ENCODE measurements at regions not wholly inside any gene's neighbourhood (a gene's known extent, or its start where the extent isn't known, plus 50 kb on each side); places are given as distances from the start of the nearest gene placed in this dataset.
"Not testable (repeated sequence)": the region's sequence is repeated elsewhere in the genome, so short reads cannot be mapped to it uniquely, and the experiment has no call there.

DNA sequence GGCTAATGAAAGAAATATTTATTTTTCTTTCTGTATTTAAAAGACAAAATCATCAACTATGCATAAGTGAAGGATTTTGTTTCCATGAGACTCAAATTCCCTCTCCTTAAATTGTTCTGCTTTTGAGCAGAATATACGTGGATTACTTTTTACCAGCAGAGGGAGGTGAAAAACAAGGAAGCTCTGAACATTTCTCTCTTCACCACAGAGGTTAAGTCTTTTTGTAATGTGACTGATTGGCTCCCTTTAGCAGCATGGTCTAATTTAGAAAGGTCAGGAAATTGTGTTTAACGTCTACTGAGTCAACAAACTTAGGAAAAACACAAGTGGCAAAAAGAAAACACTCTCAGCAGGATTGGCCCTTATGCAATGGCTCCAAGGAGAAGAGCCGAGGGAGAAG lies 55.1 kb upstream of the F9 start:
- DNase-seq = no peak

DNA sequence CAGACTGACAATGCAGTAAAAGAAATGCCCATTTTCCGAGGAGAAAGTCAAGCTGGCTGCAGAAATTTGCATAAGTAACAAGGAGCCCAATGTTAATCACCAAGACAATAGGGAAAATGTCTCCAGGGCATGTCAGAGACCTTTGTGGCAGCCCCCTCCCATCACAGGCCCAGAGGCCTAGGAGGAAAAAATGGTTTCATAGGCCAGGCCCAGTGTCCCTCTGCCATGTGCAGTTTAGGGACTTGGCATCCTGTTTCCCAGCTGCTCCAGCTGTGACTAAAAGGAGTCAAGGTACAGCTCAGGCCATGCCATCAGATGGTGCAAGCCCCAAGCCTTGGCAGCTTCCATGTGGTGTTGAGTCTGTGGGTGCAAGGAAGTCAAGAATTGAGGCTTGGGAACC lies 68.6 kb upstream of the F9 start:
- not testable (repeated sequence) for DNase-seq

DNA sequence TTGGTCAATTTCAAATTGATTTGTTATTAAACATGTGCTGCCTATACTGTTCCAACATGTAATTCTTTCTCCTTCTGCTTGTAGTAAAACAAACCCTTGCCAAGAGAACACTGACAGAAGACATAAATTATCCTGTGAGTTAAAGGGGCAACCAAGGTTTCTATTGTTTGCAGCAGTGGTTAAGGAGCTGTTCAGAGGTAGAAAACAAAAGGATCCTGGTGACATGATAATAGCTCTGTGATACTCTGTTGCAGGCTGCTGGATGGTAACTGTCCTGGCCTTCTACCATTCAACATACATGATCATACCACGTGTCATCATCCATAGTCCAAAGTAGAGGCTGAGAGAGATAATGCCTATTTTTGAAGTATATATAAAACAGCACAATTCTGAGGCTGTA lies 75.8 kb upstream of the F9 start:
- DNase-seq = no peak

DNA sequence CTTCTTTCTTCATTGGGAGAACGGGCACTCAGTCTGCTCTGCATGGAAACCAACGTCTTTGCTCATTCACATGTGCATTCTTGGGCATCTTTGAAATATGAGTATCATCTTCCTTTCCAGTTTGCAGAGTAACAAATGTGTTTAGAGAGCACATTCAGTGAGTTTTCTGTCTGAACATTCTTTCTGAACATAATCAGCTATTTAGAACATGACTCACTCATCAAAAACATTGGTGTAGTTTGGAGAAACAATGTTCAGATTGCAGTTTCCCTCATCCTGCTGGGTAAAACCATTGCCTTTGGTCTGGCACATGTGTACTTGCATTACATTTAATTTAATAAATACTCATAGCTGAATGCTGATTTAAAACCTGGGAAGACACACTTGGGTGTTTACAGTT lies 81.5 kb upstream of the F9 start:
- DNase-seq = no peak

DNA sequence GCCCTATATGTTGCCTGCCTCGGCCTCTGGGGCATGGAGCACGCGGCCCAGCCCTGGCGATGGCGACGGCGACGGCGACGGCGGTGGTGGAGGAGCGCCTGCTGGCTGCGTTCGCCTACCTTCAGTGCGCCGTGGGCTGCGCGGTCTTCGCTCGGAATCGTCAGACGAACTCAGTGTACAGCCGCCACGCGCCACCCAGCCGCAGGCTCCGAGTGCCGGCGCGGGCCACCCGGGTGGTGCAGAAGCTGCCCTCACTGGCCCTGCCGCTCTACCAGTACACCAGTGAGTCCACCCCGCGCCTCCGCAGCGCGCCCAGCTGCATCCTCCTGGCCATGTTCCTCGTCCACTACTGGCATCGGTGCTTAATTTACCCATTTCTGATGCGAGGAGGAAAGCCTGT lies 83.7 kb upstream of the F9 start:
- DNase-seq = no peak

DNA sequence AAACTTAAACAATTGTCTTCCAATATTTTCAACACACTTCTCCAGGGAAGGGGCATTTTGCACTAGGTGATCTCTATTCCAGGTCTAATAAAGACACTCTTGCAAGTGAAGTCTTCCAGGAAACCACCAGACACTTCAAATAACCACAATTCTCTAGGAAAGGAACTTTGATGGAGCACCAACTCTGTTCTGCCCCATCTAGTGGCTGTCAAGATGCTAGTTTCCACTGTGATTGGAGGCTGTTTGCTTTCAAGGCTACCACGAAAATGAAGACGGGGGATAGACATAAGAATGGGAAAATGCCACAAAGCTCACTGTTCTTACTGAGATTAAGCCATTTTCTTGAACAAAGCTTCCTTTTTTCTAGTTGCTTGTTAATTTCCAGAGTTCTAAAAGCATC lies 100.6 kb upstream of the F9 start:
- DNase-seq = no peak

DNA sequence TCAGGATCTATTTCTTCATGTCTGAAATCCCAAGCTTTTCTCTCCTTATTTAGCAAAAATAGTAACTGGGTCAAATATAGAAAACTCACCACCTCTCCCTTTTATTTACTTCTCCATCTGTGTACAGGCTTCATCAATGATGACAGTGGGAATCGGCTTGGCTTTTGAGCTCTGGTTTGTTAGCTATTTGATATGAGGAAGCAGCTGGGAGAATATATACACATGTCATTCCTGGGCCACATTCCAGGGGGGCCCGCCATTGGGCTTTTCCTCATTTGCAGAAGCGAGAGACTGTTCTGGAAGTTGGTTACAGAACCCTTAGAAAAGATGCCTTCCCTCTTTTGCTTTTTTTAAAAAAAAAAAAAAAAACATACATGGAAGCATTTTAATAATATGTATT lies 107.4 kb upstream of the F9 start:
- no peak for DNase-seq

DNA sequence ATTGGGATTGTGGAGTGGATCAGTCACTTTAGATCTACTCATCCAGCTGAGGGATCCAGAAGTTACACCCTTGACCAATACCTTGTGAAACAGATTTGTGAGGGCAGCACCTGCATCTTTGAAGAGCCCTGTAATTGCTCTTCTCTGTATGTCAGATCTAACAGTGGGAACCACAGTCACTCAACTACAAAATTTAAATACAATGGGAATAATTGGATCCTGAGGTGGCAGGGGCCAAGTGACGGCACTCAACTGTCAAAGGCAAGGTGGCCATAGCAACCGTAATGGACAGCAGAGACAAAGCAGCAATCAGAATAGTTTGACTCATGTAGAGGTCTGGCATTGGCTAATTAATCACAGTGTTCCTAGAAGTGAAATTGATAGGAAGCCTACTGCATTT lies 132.3 kb upstream of the F9 start:
- DNase-seq = not testable (repeated sequence)

DNA sequence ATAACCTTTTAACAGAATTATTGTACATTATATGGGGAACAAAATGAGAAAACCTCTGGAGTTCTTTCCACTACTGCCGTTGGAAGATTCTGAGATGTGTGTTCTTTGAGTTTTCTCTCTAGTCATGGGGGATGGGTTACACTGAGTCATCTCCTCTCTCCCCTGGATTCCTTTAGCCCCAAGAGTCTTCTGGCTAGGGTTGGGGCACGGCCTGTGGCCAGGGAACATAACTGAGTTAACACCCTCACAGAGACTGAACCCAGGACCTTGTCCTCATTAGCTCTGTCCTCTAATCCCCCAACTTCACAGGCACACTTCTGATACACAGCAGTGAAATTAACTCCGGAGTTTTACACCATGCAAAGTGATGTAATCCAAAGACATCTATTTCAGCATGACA lies 142.3 kb upstream of the F9 start:
- no peak for DNase-seq

DNA sequence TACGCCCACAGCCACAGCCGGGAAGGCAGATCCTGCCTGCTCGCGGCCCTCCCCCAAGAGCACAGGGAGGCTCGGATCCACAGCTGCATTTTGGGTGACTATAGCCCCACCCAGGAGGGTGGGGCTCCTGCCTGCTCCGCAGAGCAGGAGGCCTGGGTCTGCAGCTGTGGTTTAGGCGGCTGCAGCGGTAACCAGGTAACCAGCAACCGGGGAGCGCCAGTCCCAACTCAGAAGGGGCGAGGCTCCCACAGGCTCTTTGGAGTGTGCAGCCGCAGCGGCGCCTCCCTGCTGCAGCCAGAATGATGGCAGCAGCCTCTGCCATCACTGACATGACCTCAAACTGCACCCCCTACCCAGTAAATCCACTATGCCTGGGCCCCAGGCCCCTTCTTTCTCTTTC lies 148.0 kb upstream of the F9 start:
- no peak for DNase-seq

DNA sequence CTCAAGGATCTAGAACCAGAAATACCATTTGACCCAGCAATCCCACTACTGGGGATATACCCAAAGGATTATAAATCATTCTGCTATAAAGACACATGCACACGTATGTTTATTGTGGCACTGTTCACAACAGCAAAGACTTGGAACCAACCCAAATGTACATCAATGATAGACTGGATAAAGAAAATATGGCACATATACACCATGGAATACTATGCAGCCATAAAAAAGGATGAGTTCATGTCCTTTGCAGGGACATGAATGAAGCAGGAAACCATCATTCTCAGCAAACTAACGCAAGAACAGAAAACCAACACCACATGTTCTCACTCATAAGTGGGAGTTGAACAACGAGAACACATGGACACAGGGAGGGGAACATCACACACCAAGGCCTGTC lies 154.0 kb upstream of the F9 start:
- not testable (repeated sequence) for DNase-seq

DNA sequence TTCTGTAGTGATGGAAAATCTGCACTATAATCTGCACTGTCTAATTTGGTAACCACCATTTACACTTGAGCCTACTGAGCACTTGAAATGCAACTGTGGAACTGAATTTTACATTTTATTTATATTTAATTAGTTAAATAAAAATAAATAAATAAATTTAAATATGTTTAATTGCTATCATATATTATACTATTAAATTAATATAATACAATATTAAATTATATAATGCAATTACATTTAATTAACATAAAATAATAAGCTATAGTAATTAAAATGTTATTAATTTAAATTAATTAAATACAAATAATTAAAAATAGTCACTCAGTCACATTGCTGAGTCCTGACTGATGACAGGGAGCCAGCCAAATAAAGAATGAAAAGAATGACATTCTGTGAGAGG lies 170.2 kb upstream of the F9 start:
- DNase-seq = no peak

DNA sequence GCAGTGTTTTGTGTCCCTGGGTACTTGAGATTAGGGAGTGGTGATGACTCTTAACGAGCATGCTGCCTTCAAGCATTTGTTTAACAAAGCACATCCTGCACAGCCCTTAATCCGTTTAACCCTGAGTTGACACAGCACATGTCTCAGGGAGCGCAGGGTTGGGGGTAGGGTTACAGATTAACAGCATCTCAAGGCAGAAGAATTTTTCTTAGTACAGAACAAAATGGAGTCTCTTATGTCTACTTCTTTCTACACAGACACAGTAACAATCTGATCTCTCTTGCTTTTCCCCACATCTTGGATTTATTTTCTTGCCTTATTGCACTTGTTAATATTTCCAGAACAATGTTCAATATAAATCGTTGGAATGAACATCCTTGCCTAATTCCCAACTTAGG lies 187.9 kb upstream of the F9 start:
- DNase-seq = not testable (repeated sequence)

DNA sequence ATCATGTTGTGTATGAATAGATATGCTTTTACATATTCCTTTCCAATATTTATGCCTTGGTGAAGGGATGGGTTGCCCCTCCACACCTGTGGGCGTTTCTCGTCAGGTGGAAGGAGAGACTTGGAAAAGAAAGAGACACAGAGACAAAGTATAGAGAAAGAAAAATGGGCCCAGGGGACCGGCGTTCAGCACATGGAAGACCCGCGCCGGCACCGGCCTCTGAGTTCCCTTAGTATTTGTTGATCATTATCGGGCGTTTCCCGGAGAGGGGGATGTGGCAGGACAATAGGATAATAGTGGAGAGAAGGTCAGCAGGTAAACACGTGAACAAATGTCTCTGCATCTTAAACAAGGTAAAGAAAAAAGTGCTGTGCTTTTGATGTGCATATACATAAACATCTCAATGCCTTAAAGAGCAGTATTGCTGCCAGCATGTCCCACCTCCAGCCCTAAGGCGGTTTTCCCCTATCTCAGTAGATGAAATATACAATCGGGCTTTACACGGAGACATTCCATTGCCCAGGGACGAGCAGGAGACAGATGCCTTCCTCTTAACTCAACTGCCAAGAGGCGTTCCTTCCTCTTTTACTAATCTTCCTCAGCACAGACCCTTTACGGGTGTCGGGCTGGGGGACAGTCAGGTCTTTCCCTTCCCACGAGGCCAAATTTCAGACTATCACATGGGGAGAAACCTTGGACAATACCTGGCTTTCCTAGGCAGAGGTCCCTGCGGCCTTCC lies 188.5 kb upstream of the F9 start:
- DNase-seq = not testable (repeated sequence)

DNA sequence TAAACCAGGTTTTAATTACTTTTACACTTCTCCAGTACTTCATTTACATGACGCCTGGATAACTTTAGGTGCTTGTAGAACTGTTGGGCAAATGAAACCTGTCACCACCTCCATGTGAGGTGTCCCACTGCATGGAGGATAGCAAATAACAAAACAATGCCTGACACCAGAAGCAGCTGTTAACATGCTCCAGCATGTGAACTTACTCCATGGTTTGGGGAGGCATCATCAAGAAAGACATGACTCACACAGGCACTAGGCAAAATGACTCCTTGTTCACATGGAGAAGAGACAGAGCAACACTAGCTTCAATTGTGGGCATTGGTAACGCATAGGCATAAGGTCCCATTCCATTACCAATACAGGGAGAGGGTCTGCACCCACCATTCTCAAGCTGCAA lies 198.1 kb upstream of the F9 start:
- DNase-seq = no peak

DNA sequence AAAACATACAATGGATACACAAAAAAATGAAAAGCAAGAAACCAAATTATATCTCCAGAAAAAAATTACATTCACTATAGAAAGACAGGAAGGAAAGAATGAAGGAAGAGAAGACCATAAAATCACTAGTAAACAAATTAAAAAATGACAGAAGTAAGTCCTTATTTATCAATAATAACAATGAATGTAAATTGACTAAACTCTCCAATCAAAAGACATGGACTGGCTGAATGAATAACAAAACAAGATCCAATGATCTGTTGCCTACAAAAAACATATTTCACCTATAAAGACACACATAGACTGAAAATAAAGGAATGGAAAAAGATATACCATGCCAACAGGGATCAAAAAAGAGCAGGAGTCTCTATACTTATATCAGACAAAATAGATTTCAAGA lies 203.2 kb upstream of the F9 start:
- no peak for DNase-seq

DNA sequence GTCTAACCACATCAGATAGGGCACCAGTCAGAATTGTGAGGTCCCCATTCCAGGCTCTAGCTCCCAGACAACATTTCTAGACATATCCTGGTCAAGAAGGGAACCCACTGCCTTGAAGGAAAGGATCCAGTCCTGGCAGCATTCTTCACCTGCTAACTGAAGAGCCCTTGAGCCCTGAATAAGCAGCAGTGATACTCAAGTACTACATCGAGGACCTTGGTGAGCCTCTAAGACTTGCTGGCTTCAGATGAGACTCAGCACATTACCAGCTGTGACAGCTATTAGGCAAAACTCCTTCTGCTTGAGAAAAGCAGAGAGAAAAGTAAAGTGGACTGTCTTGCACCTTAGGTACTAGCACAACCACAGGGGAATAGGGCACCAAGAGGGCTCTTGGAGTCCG lies 205.8 kb upstream of the F9 start:
- DNase-seq = no peak

DNA sequence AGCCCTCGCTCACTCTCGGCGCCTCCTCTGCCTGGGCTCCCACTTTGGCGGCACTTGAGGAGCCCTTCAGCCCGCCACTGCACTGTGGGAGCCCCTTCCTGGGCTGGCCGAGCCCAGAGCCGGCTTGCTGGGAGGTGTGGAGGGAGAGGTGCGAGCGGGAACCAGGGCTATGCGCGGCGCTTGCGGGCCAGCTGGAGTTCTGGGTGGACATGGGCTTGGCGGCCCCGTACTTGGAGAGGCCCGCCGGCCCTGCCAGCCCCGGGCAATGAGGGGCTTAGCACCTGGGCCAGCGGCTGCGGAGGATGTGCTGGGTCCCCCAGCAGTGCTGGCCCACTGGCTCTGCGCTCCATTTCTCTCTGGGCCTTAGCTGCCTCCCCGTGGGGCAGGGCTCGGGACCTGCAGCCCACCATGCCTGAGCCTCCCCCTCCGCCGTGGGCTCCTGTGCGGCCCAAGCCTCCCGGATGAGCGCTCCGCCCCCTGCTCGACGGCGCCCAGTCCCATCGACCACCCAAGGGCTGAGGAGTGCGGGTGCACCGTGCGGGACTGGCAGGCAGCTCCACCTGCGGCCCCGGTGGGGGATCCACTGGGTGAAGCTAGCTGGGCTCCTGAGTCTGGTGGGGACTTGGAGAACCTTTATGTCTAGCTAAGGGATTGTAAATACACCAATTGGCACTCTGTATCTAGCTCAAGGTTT lies 209.7 kb upstream of the F9 start:
- not testable (repeated sequence) for DNase-seq

DNA sequence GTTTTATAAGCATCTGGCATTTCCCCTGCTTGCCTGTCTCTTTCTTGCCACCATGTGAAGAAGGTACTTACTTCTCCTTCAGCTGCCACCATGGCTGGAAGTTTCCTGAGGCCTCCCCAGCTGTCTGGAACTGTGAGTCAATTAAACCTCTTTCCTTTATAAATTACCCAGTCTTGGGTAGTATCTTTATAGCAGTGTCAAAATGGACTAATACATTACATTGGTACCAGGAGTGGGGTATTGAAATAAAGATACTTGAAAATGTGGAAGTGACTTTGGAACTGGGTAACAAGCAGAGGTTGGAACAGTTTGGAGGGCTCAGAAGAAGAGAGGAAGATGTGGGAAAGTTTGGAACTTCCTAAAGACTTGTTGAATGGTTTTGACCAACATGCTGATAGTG lies 223.9 kb upstream of the F9 start:
- DNase-seq = not testable (repeated sequence)

DNA sequence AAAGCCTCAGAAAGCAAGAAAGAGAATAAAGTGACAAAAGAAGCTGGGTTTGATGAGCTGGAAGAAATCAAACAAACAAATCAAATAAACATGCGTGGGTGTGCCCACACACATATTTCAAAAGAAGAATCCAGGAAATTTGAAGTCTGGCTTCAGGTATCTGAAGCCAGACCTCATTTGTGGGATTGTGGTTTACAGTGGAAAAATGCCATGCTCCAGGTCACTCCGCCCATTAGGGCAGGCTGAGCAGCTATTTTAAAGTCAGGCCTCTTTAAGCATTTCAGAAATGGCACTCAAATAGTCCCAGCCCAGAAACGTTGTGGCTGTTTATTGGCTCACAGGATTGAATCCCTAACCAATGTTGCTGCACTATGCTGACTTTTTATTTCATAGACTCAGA lies 226.1 kb upstream of the F9 start:
- DNase-seq = no peak

DNA sequence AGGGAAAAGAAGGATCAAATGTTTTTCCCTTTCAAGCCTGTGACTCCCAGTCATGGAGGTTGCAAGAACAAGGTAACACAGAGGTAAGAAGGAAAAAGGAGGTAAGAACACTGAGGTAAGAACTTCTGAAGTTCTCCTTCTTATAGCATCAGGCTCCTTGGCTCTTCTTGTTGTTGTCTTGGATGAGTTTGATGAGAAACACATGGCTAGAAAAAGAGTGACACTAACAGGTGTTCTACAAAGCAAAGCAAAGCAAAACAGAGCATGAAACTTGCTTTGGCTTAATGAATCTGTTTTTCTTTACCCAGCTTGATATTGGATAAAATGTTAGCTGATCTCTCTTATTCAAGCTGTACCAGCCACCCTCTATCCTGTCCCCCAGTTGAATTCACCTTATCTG lies 231.2 kb upstream of the F9 start:
- DNase-seq = no peak

DNA sequence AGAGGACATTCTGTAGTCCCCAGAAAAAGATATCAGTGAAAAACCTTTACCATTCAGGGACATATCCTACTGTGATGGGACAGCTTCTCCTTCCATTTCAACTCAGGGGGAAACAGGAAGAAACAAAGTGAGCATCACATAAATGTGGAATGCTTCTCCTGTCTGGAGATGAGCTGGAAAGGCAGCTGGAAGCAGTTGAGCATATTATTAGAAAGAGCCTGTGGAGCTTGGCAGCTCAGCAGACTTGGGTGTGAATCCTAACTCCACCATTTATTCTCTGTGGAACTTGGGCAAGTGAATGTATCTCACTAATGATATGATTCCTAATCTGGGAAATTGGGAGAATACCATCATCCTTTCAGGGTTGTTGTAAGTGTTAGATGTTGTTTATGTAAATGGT lies 232.1 kb upstream of the F9 start:
- DNase-seq = no peak

DNA sequence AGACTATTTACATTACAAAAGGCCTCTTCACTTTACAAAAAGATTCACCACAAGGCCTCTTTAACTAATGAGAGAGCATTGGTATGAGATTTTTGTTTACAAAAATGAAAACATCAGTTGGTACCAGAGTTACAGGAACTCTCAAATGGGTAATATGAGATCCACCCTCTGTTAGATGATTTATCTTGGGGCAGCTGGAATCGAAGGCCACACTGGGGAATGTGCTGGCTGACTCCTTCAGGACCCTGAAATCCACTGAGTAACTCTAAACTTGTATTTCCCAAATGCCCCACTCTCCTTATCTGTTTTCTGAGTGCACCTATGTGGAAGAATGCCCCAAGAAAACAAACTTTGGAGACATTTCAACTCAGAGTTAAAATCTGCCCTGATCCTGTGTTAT lies 232.9 kb upstream of the F9 start:
- no peak for DNase-seq

DNA sequence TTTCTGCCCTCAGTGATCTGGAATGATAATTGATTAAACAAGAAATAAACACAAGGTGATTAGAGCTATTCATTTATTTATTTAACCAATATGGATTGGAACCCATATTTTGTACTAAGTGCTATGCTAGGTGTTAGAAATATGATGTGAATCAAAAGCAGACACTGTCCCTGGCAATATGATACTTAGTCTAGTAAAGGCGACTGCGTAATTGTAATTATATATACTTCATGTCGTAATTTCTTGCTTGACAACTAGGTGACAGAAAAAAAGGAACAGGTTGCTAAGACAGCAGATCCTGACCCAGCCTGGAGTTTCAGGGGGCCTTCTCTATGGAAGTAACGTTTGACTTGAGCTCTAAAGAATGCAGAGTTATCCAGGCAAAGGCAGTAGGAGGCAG lies 236.5 kb upstream of the F9 start:
- DNase-seq = no peak

DNA sequence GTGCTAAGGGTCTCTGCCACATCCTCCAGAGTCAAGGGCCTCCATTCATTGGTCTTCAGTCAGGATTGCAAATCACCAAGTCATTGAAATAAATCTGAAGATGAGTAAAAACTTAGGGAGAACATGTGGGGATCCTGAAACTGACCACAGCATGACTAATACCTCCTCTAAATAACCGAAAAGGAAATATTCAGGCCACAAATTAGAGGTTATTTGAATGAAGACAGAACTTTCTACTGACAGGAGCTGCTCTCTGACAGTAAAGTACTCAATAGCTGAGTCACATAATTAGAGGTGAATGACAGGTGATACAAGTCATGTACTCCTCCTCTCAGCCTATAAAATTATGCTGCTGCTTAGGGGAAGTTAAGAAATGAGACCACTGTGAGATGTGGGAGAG lies 240.2 kb upstream of the F9 start:
- DNase-seq = no peak
